WTC11 (cell line): ENCODE measurements at regions not wholly inside any gene's neighbourhood (a gene's known extent, or its start where the extent isn't known, plus 50 kb on each side); places are given as distances from the start of the nearest gene placed in this dataset.

ENCODE experiments used
- ATAC-seq: fragments of 200-7000 bp; cut with Tn5 transposase; 2 replicates; pipeline ENCODE4 v1.10.0; 2021; ENCODE audit warnings: mild to moderate bottlenecking, moderate library complexity
- CTCF ChIA-PET: fragments of 300-600 bp; sonication (Branson Sonifier 250); formaldehyde crosslinking; loops from one replicate; lab custom pipeline; 2021; ENCODE audit warnings: antibody characterized with exemption; lab: Charles Lee
- POLR2A ChIA-PET: fragments of 350-600 bp; sonication (Branson Sonifier 250); formaldehyde crosslinking; loops from one replicate; lab custom pipeline; 2021; ENCODE audit warnings: antibody characterized with exemption; lab: Charles Lee
- DNase-seq: peaks from one replicate; pipeline ENCODE4 v3.0.0; 2021; ENCODE audit warnings: low spot score
- H3K27ac Mint-ChIP-seq: 2 replicates; pipeline ENCODE4 v1.8.0; 2021; ENCODE audit warnings: mixed read lengths
- H3K27me3 Mint-ChIP-seq: 2 replicates; pipeline ENCODE4 v1.8.0; 2021; ENCODE audit warnings: low read depth, mild to moderate bottlenecking, moderate library complexity, mixed read lengths
- H3K36me3 Mint-ChIP-seq: 2 replicates; pipeline ENCODE4 v1.8.0; 2021; ENCODE audit warnings: mixed read lengths
- H3K4me1 Mint-ChIP-seq: 2 replicates; pipeline ENCODE4 v1.8.0; 2022; ENCODE audit warnings: mixed read lengths
- H3K4me3 Mint-ChIP-seq: 2 replicates; pipeline ENCODE4 v1.8.0; 2021; ENCODE audit warnings: mild to moderate bottlenecking, moderate library complexity, mixed read lengths
- H3K9me3 Mint-ChIP-seq: 2 replicates; pipeline ENCODE4 v1.8.0; 2021; ENCODE audit warnings: mixed read lengths
- AR ChIP-seq: fragments of 250-450 bp; sonication (Bioruptor Pico); IDR thresholded peaks from 2 replicates; pipeline ENCODE4 v1.9.0; 2021; ENCODE audit warnings: mild to moderate bottlenecking
- ATF3 ChIP-seq: sonication (generic); formaldehyde crosslinking; conservative IDR thresholded peaks from 2 replicates; pipeline ENCODE4 v1.8.1; 2022; ENCODE audit warnings: mild to moderate bottlenecking, missing genetic modification reagents
- CREB1 ChIP-seq: sonication (generic); formaldehyde crosslinking; IDR thresholded peaks from 2 replicates; pipeline ENCODE4 v1.8.0; 2023; ENCODE audit warnings: mild to moderate bottlenecking, missing genetic modification reagents
- E2F1 ChIP-seq: sonication (generic); formaldehyde crosslinking; IDR thresholded peaks from 2 replicates; pipeline ENCODE4 v1.8.0; 2022; ENCODE audit warnings: mild to moderate bottlenecking, missing genetic modification reagents
- ETV6 ChIP-seq: sonication (generic); formaldehyde crosslinking; IDR thresholded peaks from 2 replicates; pipeline ENCODE4 v1.8.1; 2022; ENCODE audit warnings: mild to moderate bottlenecking, missing genetic modification reagents
- GTF2I ChIP-seq: fragments of 250-450 bp; sonication (Bioruptor Pico); conservative IDR thresholded peaks from 2 replicates; pipeline ENCODE4 v1.4.0; 2021; ENCODE audit warnings: mild to moderate bottlenecking
- HMGA2 ChIP-seq: fragments of 250-450 bp; sonication (Bioruptor Pico); IDR thresholded peaks from 2 replicates; pipeline ENCODE4 v1.4.0; 2021; ENCODE audit warnings: mild to moderate bottlenecking, moderate library complexity
- NFE2L1 ChIP-seq: sonication (generic); formaldehyde crosslinking; IDR thresholded peaks from 2 replicates; pipeline ENCODE4 v1.8.1; 2023; ENCODE audit warnings: missing genetic modification reagents
- NFYB ChIP-seq: sonication (generic); formaldehyde crosslinking; conservative IDR thresholded peaks from 2 replicates; pipeline ENCODE4 v1.8.0; 2022; ENCODE audit warnings: low read depth, missing genetic modification reagents
- SMAD4 ChIP-seq: sonication (generic); formaldehyde crosslinking; IDR thresholded peaks from 2 replicates; pipeline ENCODE4 v1.8.0; 2022; ENCODE audit warnings: mild to moderate bottlenecking, missing genetic modification reagents
- SOX15 ChIP-seq: fragments of 250-450 bp; sonication (Bioruptor Pico); IDR thresholded peaks from 2 replicates; pipeline ENCODE4 v1.9.0; 2021; ENCODE audit warnings: mild to moderate bottlenecking
- TEAD1 ChIP-seq: sonication (generic); formaldehyde crosslinking; IDR thresholded peaks from 2 replicates; pipeline ENCODE4 v1.8.0; 2022; ENCODE audit warnings: mild to moderate bottlenecking, missing genetic modification reagents
- ZBTB21 ChIP-seq: sonication (generic); formaldehyde crosslinking; IDR thresholded peaks from 2 replicates; pipeline ENCODE4 v1.8.1; 2023; ENCODE audit warnings: mild to moderate bottlenecking, missing genetic modification reagents, borderline replicate concordance
- ZNF532 ChIP-seq: fragments of 250-450 bp; sonication (Bioruptor Pico); IDR thresholded peaks from 2 replicates; pipeline ENCODE4 v1.9.0; 2021; ENCODE audit warnings: mild to moderate bottlenecking, borderline replicate concordance
- TF ChIP-seq, protein P1 (sequence below): sonication (generic); formaldehyde crosslinking; IDR thresholded peaks from 2 replicates; pipeline ENCODE4 v1.8.0; 2023; ENCODE audit warnings: missing genetic modification reagents, mild to moderate bottlenecking, borderline replicate concordance
- TF ChIP-seq, protein P2 (sequence below): sonication (generic); formaldehyde crosslinking; IDR thresholded peaks from 2 replicates; pipeline ENCODE4 v1.8.1; 2023; ENCODE audit warnings: mild to moderate bottlenecking, missing genetic modification reagents, moderate library complexity
- TF ChIP-seq, protein P3 (sequence below): sonication (generic); formaldehyde crosslinking; IDR thresholded peaks from 2 replicates; pipeline ENCODE4 v1.8.0; 2023; ENCODE audit warnings: mild to moderate bottlenecking, missing genetic modification reagents
- TF ChIP-seq, protein P4 (sequence below): sonication (generic); formaldehyde crosslinking; IDR thresholded peaks from 2 replicates; pipeline ENCODE4 v1.8.1; 2023; ENCODE audit warnings: mild to moderate bottlenecking, missing genetic modification reagents

DNA sequence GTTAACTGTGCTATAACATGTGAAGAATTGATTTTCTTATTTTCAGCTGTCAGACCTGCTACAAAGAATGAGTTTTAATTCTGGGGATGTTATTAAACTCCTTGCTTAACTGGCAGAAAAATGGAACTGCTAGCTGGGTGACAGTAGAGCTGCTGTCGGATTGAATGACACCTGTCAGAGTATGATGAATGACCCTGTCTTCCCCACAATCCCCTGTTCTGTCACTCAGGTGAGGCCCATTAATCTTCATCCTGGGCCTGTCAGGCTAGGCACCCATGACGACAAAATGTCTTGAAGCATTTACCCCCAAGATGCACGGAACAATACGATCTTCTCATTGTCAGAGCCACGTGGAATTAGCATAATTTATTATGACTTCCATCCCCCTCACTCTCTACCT is 129.9 kb upstream of the ETAA1 start:
- no peak for DNase-seq
- ChIA-PET CTCF (no interaction called here), POLR2A (no interaction called here)
- H3K9me3 Mint-ChIP-seq = peaks cover 5% of the 10 kb centered on the region; the same call in 1 of the 2 replicates
- no peak for ATAC-seq
- H3K4me1 Mint-ChIP-seq = peaks cover under 1% of the 10 kb centered on the region; the same call in 1 of the 2 replicates
- no peak overlapping the region for H3K4me3 Mint-ChIP-seq
- no peak overlapping the region for H3K27ac Mint-ChIP-seq
- H3K27me3 Mint-ChIP-seq = no peaks in the 10 kb centered on the region
- H3K36me3 Mint-ChIP-seq = no peaks in the 10 kb centered on the region
- TF ChIP-seq ZBTB21 (no peak), HMGA2 (CRISPR knock-in tag) (no peak), SOX15 (no peak), AR (CRISPR knock-in tag) (no peak), SMAD4 (CRISPR knock-in tag) (no peak), TEAD1 (CRISPR knock-in tag) (no peak), GTF2I (CRISPR knock-in tag) (no peak), NFYB (CRISPR knock-in tag) (no peak), ZNF532 (CRISPR knock-in tag) (no peak), ETV6 (CRISPR knock-in tag) (no peak), NFE2L1 (CRISPR knock-in tag) (no peak), CREB1 (CRISPR knock-in tag) (no peak), E2F1 (CRISPR knock-in tag) (no peak), ATF3 (CRISPR knock-in tag) (no peak)
- TF ChIP-seq, protein P1, sequence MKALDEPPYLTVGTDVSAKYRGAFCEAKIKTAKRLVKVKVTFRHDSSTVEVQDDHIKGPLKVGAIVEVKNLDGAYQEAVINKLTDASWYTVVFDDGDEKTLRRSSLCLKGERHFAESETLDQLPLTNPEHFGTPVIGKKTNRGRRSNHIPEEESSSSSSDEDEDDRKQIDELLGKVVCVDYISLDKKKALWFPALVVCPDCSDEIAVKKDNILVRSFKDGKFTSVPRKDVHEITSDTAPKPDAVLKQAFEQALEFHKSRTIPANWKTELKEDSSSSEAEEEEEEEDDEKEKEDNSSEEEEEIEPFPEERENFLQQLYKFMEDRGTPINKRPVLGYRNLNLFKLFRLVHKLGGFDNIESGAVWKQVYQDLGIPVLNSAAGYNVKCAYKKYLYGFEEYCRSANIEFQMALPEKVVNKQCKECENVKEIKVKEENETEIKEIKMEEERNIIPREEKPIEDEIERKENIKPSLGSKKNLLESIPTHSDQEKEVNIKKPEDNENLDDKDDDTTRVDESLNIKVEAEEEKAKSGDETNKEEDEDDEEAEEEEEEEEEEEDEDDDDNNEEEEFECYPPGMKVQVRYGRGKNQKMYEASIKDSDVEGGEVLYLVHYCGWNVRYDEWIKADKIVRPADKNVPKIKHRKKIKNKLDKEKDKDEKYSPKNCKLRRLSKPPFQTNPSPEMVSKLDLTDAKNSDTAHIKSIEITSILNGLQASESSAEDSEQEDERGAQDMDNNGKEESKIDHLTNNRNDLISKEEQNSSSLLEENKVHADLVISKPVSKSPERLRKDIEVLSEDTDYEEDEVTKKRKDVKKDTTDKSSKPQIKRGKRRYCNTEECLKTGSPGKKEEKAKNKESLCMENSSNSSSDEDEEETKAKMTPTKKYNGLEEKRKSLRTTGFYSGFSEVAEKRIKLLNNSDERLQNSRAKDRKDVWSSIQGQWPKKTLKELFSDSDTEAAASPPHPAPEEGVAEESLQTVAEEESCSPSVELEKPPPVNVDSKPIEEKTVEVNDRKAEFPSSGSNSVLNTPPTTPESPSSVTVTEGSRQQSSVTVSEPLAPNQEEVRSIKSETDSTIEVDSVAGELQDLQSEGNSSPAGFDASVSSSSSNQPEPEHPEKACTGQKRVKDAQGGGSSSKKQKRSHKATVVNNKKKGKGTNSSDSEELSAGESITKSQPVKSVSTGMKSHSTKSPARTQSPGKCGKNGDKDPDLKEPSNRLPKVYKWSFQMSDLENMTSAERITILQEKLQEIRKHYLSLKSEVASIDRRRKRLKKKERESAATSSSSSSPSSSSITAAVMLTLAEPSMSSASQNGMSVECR (CRISPR knock-in tag) = no peak
- TF ChIP-seq, protein P2, sequence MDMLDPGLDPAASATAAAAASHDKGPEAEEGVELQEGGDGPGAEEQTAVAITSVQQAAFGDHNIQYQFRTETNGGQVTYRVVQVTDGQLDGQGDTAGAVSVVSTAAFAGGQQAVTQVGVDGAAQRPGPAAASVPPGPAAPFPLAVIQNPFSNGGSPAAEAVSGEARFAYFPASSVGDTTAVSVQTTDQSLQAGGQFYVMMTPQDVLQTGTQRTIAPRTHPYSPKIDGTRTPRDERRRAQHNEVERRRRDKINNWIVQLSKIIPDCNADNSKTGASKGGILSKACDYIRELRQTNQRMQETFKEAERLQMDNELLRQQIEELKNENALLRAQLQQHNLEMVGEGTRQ (CRISPR knock-in tag) = no peak
- TF ChIP-seq, protein P3, sequence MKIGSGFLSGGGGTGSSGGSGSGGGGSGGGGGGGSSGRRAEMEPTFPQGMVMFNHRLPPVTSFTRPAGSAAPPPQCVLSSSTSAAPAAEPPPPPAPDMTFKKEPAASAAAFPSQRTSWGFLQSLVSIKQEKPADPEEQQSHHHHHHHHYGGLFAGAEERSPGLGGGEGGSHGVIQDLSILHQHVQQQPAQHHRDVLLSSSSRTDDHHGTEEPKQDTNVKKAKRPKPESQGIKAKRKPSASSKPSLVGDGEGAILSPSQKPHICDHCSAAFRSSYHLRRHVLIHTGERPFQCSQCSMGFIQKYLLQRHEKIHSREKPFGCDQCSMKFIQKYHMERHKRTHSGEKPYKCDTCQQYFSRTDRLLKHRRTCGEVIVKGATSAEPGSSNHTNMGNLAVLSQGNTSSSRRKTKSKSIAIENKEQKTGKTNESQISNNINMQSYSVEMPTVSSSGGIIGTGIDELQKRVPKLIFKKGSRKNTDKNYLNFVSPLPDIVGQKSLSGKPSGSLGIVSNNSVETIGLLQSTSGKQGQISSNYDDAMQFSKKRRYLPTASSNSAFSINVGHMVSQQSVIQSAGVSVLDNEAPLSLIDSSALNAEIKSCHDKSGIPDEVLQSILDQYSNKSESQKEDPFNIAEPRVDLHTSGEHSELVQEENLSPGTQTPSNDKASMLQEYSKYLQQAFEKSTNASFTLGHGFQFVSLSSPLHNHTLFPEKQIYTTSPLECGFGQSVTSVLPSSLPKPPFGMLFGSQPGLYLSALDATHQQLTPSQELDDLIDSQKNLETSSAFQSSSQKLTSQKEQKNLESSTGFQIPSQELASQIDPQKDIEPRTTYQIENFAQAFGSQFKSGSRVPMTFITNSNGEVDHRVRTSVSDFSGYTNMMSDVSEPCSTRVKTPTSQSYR (CRISPR knock-in tag) = no peak
- TF ChIP-seq, protein P4, sequence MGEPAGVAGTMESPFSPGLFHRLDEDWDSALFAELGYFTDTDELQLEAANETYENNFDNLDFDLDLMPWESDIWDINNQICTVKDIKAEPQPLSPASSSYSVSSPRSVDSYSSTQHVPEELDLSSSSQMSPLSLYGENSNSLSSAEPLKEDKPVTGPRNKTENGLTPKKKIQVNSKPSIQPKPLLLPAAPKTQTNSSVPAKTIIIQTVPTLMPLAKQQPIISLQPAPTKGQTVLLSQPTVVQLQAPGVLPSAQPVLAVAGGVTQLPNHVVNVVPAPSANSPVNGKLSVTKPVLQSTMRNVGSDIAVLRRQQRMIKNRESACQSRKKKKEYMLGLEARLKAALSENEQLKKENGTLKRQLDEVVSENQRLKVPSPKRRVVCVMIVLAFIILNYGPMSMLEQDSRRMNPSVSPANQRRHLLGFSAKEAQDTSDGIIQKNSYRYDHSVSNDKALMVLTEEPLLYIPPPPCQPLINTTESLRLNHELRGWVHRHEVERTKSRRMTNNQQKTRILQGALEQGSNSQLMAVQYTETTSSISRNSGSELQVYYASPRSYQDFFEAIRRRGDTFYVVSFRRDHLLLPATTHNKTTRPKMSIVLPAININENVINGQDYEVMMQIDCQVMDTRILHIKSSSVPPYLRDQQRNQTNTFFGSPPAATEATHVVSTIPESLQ (CRISPR knock-in tag) = no peak
